ENCODE measurements at regions not wholly inside any gene's neighbourhood (a gene's known extent, or its start where the extent isn't known, plus 50 kb on each side); places are given as distances from the start of the nearest gene placed in this dataset.

DNA sequence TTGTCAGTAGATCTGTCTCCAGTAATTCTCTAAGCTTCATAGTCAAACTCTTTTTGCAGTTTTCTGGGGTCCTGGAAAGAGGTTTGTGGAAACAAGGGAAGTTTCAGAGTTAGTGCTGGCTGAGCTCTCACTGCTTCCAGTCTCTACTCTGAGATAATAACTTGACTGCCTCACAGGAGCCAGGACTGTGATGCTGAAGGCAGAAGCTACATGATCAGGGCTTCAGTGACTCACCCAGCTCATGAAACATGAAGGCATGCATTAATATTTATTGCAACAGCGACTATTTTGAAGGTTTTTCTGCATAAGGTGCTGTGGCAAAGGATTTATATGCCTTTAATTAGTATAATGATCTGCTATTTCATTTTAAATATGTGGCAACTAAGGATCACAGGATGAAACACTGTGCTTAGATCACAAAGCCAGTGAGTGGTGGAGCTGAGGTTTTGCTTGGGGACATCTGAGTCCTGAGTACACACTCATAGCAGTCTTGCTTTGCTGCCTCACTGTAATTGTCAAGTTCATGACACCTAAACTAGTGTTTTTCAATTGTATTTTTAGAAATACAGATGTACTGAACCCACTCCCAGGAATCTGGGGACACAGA lies 448.4 kb upstream of the GCFC2 start:
- TF ChIP-seq, protein P1, sequence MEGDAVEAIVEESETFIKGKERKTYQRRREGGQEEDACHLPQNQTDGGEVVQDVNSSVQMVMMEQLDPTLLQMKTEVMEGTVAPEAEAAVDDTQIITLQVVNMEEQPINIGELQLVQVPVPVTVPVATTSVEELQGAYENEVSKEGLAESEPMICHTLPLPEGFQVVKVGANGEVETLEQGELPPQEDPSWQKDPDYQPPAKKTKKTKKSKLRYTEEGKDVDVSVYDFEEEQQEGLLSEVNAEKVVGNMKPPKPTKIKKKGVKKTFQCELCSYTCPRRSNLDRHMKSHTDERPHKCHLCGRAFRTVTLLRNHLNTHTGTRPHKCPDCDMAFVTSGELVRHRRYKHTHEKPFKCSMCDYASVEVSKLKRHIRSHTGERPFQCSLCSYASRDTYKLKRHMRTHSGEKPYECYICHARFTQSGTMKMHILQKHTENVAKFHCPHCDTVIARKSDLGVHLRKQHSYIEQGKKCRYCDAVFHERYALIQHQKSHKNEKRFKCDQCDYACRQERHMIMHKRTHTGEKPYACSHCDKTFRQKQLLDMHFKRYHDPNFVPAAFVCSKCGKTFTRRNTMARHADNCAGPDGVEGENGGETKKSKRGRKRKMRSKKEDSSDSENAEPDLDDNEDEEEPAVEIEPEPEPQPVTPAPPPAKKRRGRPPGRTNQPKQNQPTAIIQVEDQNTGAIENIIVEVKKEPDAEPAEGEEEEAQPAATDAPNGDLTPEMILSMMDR (IDR thresholded peaks at IDR 0.05; ENCODE audit: poor library complexity): no peak
- TF ChIP-seq EZH2 (IDR thresholded peaks at IDR 0.05; ENCODE audit: borderline replicate concordance): no peak

All from hepatocyte (in vitro differentiated cells).